ENCODE measurements at regions not wholly inside any gene's neighbourhood (a gene's known extent, or its start where the extent isn't known, plus 50 kb on each side); places are given as distances from the start of the nearest gene placed in this dataset.
"Not testable (repeated sequence)": the region's sequence is repeated elsewhere in the genome, so short reads cannot be mapped to it uniquely, and the experiment has no call there.

GRCh38 chrX:8018934-8019333, 91.7 kb upstream of the PNPLA4 start:
- DNase-seq, result no peak

- no peak for DNase-seq
Observed at GRCh38 chrX:8010105-8010504, 82.9 kb upstream of the PNPLA4 start.

GRCh38 chrX:8005678-8006347, 78.6 kb upstream of the PNPLA4 start:
- no peak for DNase-seq

- DNase-seq, result no peak
Observed at GRCh38 chrX:8003147-8003883, 76.1 kb upstream of the PNPLA4 start.

GRCh38 chrX:7996851-7997250, 69.6 kb upstream of the PNPLA4 start:
- no peak for DNase-seq

- DNase-seq, result peak; percentile 17
Observed at GRCh38 chrX:7996414-7996813, 69.2 kb upstream of the PNPLA4 start.

GRCh38 chrX:7993873-7994272, 66.7 kb upstream of the PNPLA4 start:
- no peak for DNase-seq

- not testable (repeated sequence) for DNase-seq
Observed at GRCh38 chrX:7988013-7988759, 61.0 kb upstream of the PNPLA4 start.

GRCh38 chrX:7987160-7988012, 60.2 kb upstream of the PNPLA4 start:
- DNase-seq, result no peak

GRCh38 chrX:7986738-7987137, 59.5 kb upstream of the PNPLA4 start:
- DNase-seq, result not testable (repeated sequence)

GRCh38 chrX:7985568-7985967, 58.4 kb upstream of the PNPLA4 start:
- DNase-seq, result no peak

GRCh38 chrX:7983581-7983980, 56.4 kb upstream of the PNPLA4 start:
- no peak for DNase-seq

Measured in stimulated activated CD4-positive, alpha-beta T cell treated with anti-CD3 and anti-CD28 coated beads, Interleukin-4, amount 100 ng/mL, for 24 hours (primary cell).